Adrenal gland (tissue), 5 donors: ENCODE measurements at regions not wholly inside any gene's neighbourhood (a gene's known extent, or its start where the extent isn't known, plus 50 kb on each side); places are given as distances from the start of the nearest gene placed in this dataset.

Source experiments
- CTCF ChIP-seq, 6 experiments: fragments of 450-650 bp in 4 of 6; fragments of 200-600 bp in 2 of 6; sonication (generic) in 1 of 6; IDR thresholded peaks; 1 replicate in 5 of 6; 2 replicates in 1 of 6; pipeline versions ENCODE4 v1.5.1 to v1.8.0; 2016 to 2021; ENCODE audit warnings: antibody characterized with exemption in 6 of 6, mild to moderate bottlenecking in 2 of 6, moderate library complexity in 1 of 6
- POLR2A ChIP-seq, 2 donors: fragments of 450-650 bp; IDR thresholded peaks; one replicate each; pipeline ENCODE4 v1.6.1; 2017; ENCODE audit warnings: antibody characterized with exemption in 2 of 2, mild to moderate bottlenecking in 2 of 2, moderate library complexity in 1 of 2
- donor health status: DM: no; HTN: no; CAD: no.

GRCh38 chr14:75366963-75367362 lies 60.9 kb upstream of the JDP2 start:
- TF ChIP-seq CTCF (IDR thresholded peaks at IDR 0.05) (no peak), POLR2A (IDR thresholded peaks at IDR 0.05) (no peak)
